ENCODE measurements at regions not wholly inside any gene's neighbourhood (a gene's known extent, or its start where the extent isn't known, plus 50 kb on each side); places are given as distances from the start of the nearest gene placed in this dataset.

DNA sequence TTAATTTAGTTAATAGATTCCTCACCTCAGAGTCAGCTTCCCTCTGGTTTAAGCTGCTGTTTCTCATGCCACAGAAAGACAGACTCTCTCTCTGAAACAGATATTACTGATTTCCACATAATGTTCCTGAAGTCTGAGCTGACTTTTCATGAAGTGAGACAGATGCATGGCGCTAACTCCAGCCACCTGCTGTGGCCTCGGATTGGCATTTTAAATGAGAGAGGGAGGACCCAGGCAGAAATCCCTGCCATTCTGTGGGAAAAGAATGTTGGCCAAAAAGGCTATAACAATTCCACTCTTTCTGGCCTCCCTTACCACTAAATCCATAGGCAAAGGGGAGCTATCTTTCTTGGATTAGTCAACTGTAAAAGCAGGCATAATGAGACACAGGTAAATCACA lies 354.1 kb upstream of the CDH4 start:
- DNase-seq (ENCODE audit: low read depth in 1 of 2, low spot score in 1 of 2) (no peak), FAIRE-seq (no peak), ATAC-seq (no peak)
- H3K27ac ChIP-seq, result no peak overlapping the region
- H3K9me3 ChIP-seq, result peaks cover 9% of the 10 kb centered on the region
- ChIA-PET CTCF (no interaction called here), POLR2A (no interaction called here)
- 3% methylated on average over 2 of the region's 2 CpGs for WGBS (ENCODE audit: missing lambda C conversion rate)
- H3K4me2 ChIP-seq, result no peak overlapping the region
- no peak overlapping the region for H3K4me3 ChIP-seq
- no peaks in the 10 kb centered on the region for H3K4me1 ChIP-seq
- no peak for TF ChIP-seq KDM5A (IDR thresholded peaks at IDR 0.05)

- H3K4me3 ChIP-seq, result no peak overlapping the region
- no peak for ATAC-seq
- no peaks in the 10 kb centered on the region for H3K4me1 ChIP-seq
- ChIA-PET CTCF (no interaction called here), POLR2A (interaction anchor here (0.6 kb wide), 1 partner anchor 10 kb away, joined by 3 read pairs; no protein-coding TSS in a partner anchor)
- TF ChIP-seq MAZ (IDR thresholded peaks at IDR 0.05; ENCODE audit: borderline replicate concordance, low read depth, low read length), result no peak
- no peak for TF ChIP-seq NFE2L2 (conservative IDR thresholded peaks at IDR 0.05; ENCODE audit: low read length)
- TF ChIP-seq FOXS1 (CRISPR knock-in tag; IDR thresholded peaks at IDR 0.05), result no peak
- no peak for TF ChIP-seq SREBF2 (IDR thresholded peaks at IDR 0.05)
- TF ChIP-seq HEYL (CRISPR knock-in tag; IDR thresholded peaks at IDR 0.05), result no peak
- no peak for TF ChIP-seq RNF2 (IDR thresholded peaks at IDR 0.05; ENCODE audit: borderline replicate concordance, low read depth)
- TF ChIP-seq GATA3 (IDR thresholded peaks at IDR 0.05; ENCODE audit: borderline replicate concordance), result no peak
- TF ChIP-seq MAX (IDR thresholded peaks at IDR 0.05), result no peak
- TF ChIP-seq ZC3H11A (IDR thresholded peaks at IDR 0.05), result no peak
- no peak for TF ChIP-seq HES2 (IDR thresholded peaks at IDR 0.05)
- no peak for FAIRE-seq
- peaks cover 9% of the 10 kb centered on the region for H3K9me3 ChIP-seq
- no peak overlapping the region for H3K4me2 ChIP-seq
- no peak overlapping the region for H3K27ac ChIP-seq
- 8% methylated on average over 2 of the region's 2 CpGs for WGBS (ENCODE audit: missing lambda C conversion rate)
- DNase-seq (ENCODE audit: low read depth in 1 of 2, low spot score in 1 of 2), result no peak
These were observed 352.7 kb upstream of the CDH4 start for GRCh38 chr20:60899320-60899719.

GRCh38 chr20:60900618-60901017 lies 351.4 kb upstream of the CDH4 start:
- Histone ChIP-seq H3K4me3 (no peak overlapping the region), H3K9me3 (peaks cover 9% of the 10 kb centered on the region), H3K4me2 (no peak overlapping the region), H3K4me1 (no peaks in the 10 kb centered on the region), H3K27ac (no peak overlapping the region)
- DNase-seq (ENCODE audit: low read depth in 1 of 2, low spot score in 1 of 2) (no peak), ATAC-seq (no peak), FAIRE-seq (no peak)
- POLR2A ChIA-PET, result no interaction called here
- CTCF ChIA-PET, result interaction anchor here (1.4 kb wide), 1 partner anchor 12 kb away, joined by 4 read pairs; no protein-coding TSS in a partner anchor
- 2% methylated on average over 5 of the region's 5 CpGs for WGBS (ENCODE audit: missing lambda C conversion rate)
- TF ChIP-seq ZFP36 (IDR thresholded peaks at IDR 0.05; ENCODE audit: borderline replicate concordance, partially characterized antibody), result no peak
- TF ChIP-seq HES2 (IDR thresholded peaks at IDR 0.05), result no peak
- TF ChIP-seq MAX (IDR thresholded peaks at IDR 0.05), result no peak
- no peak for TF ChIP-seq TFCP2L1 (CRISPR knock-in tag; IDR thresholded peaks at IDR 0.05)
- TF ChIP-seq USF2 (IDR thresholded peaks at IDR 0.05), result no peak
- TF ChIP-seq HOXA7 (CRISPR knock-in tag; IDR thresholded peaks at IDR 0.05), result no peak
- no peak for TF ChIP-seq RCOR1 (IDR thresholded peaks at IDR 0.05; ENCODE audit: low read depth, low read length)
- TF ChIP-seq RAD21 (conservative IDR thresholded peaks at IDR 0.05 in 1 of 2, IDR thresholded peaks at IDR 0.05 in 1 of 2), result no peak
- no peak for TF ChIP-seq RFX5 (IDR thresholded peaks at IDR 0.05)
- TF ChIP-seq, protein P1, sequence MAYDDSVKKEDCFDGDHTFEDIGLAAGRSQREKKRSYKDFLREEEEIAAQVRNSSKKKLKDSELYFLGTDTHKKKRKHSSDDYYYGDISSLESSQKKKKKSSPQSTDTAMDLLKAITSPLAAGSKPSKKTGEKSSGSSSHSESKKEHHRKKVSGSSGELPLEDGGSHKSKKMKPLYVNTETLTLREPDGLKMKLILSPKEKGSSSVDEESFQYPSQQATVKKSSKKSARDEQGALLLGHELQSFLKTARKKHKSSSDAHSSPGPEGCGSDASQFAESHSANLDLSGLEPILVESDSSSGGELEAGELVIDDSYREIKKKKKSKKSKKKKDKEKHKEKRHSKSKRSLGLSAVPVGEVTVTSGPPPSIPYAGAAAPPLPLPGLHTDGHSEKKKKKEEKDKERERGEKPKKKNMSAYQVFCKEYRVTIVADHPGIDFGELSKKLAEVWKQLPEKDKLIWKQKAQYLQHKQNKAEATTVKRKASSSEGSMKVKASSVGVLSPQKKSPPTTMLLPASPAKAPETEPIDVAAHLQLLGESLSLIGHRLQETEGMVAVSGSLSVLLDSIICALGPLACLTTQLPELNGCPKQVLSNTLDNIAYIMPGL (CRISPR knock-in tag; IDR thresholded peaks at IDR 0.05; ENCODE audit: borderline replicate concordance), result no peak
- TF ChIP-seq EP300 (IDR thresholded peaks at IDR 0.05), result no peak
- TF ChIP-seq REST (IDR thresholded peaks at IDR 0.05), result no peak
- TF ChIP-seq HEYL (CRISPR knock-in tag; IDR thresholded peaks at IDR 0.05), result no peak
- TF ChIP-seq CHD2 (IDR thresholded peaks at IDR 0.05; ENCODE audit: low read length, partially characterized antibody), result no peak
- TF ChIP-seq FOSB (CRISPR knock-in tag; IDR thresholded peaks at IDR 0.05), result no peak
- TF ChIP-seq CHD4 (IDR thresholded peaks at IDR 0.05; ENCODE audit: borderline replicate concordance), result no peak
- TF ChIP-seq, protein P2, sequence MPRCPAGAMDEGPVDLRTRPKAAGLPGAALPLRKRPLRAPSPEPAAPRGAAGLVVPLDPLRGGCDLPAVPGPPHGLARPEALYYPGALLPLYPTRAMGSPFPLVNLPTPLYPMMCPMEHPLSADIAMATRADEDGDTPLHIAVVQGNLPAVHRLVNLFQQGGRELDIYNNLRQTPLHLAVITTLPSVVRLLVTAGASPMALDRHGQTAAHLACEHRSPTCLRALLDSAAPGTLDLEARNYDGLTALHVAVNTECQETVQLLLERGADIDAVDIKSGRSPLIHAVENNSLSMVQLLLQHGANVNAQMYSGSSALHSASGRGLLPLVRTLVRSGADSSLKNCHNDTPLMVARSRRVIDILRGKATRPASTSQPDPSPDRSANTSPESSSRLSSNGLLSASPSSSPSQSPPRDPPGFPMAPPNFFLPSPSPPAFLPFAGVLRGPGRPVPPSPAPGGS (IDR thresholded peaks at IDR 0.05), result no peak
- no peak for TF ChIP-seq HOXB13 (CRISPR knock-in tag; IDR thresholded peaks at IDR 0.05; ENCODE audit: low read depth)
- TF ChIP-seq SMC3 (IDR thresholded peaks at IDR 0.05), result no peak
